H1 (cell line): ENCODE measurements at regions not wholly inside any gene's neighbourhood (a gene's known extent, or its start where the extent isn't known, plus 50 kb on each side); places are given as distances from the start of the nearest gene placed in this dataset.

ENCODE experiments used
- CTCF ChIA-PET: fragments of 300-600 bp; sonication (Branson Sonifier 250); formaldehyde crosslinking; loops from one replicate; lab custom pipeline; 2021; ENCODE audit not compliant: partially characterized antibody; lab: Charles Lee
- POLR2A ChIA-PET: fragments of 300-600 bp; sonication (Branson Sonifier 250); formaldehyde crosslinking; loops from one replicate; lab custom pipeline; 2021; ENCODE audit warnings: inconsistent platforms; ENCODE audit not compliant: partially characterized antibody; lab: Charles Lee
- DNase-seq, 2 experiments: peaks; one replicate each; pipeline versions ENCODE4 v3.0.0 to v3.0.0-alpha.2; 2010 to 2022; ENCODE audit warnings: low spot score in 2 of 2, low read depth in 1 of 2, mixed read lengths in 1 of 2
- FAIRE-seq: peaks from 2 replicates; lab custom pipeline; 2011; peaks lifted over from hg19 to GRCh38; lab: Jason Lieb, UNC
- H2AFZ ChIP-seq: 2 replicates; pipeline ENCODE4 v1.8.1; 2012; ENCODE audit warnings: low read length, inconsistent platforms
- H2AK5ac ChIP-seq: 2 replicates; pipeline ENCODE4 v1.6.1; 2013; ENCODE audit warnings: low read depth, low read length
- H2BK120ac ChIP-seq: replicated peaks from 2 replicates; pipeline ENCODE3; 2013; ENCODE audit warnings: low read depth, low read length, inconsistent platforms
- H2BK12ac ChIP-seq: 2 replicates; pipeline ENCODE4 v1.6.1; 2013; ENCODE audit warnings: low read depth, low read length
- H2BK15ac ChIP-seq: 2 replicates; pipeline ENCODE4 v1.6.1; 2013; ENCODE audit warnings: low read length
- H2BK20ac ChIP-seq: 2 replicates; pipeline ENCODE4 v1.6.1; 2013; ENCODE audit warnings: low read length
- H2BK5ac ChIP-seq: 2 replicates; pipeline ENCODE4 v1.6.1; 2013; ENCODE audit warnings: low read depth, low read length
- H3K14ac ChIP-seq: 2 replicates; pipeline ENCODE4 v1.6.1; 2013; ENCODE audit warnings: inconsistent platforms; ENCODE audit not compliant: insufficient read length
- H3K18ac ChIP-seq: 2 replicates; pipeline ENCODE4 v1.6.1; 2013; ENCODE audit warnings: low read length; ENCODE audit errors: extremely low read depth
- H3K23ac ChIP-seq: 2 replicates; pipeline ENCODE4 v1.6.1; 2013; ENCODE audit warnings: inconsistent platforms; ENCODE audit not compliant: insufficient read length
- H3K23me2 ChIP-seq: 2 replicates; pipeline ENCODE4 v1.6.1; 2013; ENCODE audit warnings: low read depth, low read length
- H3K27ac ChIP-seq: 2 replicates; pipeline ENCODE4 v1.6.1; 2011; ENCODE audit warnings: low read depth, low read length, inconsistent platforms
- H3K27me3 ChIP-seq, 4 experiments: replicated peaks in 1 of 4; 1 replicate in 1 of 4; 2 replicates in 3 of 4; pipeline versions ENCODE4 v1.6.1 to v1.8.1; 2011 to 2013; ENCODE audit warnings: low read length in 3 of 4, mild to moderate bottlenecking in 3 of 4, inconsistent platforms in 2 of 4, mixed read lengths in 2 of 4, moderate library complexity in 1 of 4; ENCODE audit not compliant: control insufficient read depth in 3 of 4, insufficient read depth in 3 of 4; ENCODE audit errors: extremely low read depth in 1 of 4
- H3K36me3 ChIP-seq, 4 experiments: 2 replicates each; pipeline versions ENCODE4 v1.6.1 to v1.8.1; 2011 to 2013; ENCODE audit warnings: mild to moderate bottlenecking in 4 of 4, low read length in 3 of 4, moderate library complexity in 2 of 4, control low read depth in 1 of 4, inconsistent platforms in 1 of 4; ENCODE audit not compliant: insufficient read depth in 4 of 4, control insufficient read depth in 2 of 4
- H3K4ac ChIP-seq: replicated peaks from 2 replicates; pipeline ENCODE3; 2013; ENCODE audit warnings: low read length, low read depth, mixed read lengths, inconsistent platforms; ENCODE audit not compliant: insufficient read length
- H3K4me1 ChIP-seq, 4 experiments: replicated peaks in 1 of 4; 1 replicate in 1 of 4; 2 replicates in 3 of 4; pipeline versions ENCODE4 v1.6.1 to v1.8.1; 2011 to 2013; ENCODE audit warnings: low read length in 3 of 4, inconsistent platforms in 2 of 4, mixed read lengths in 1 of 4; ENCODE audit not compliant: insufficient read depth in 4 of 4, control insufficient read depth in 3 of 4
- H3K4me2 ChIP-seq, 2 experiments: 2 replicates each; pipeline versions ENCODE4 v1.6.1 to v1.8.1; 2011 to 2013; ENCODE audit warnings: low read depth in 2 of 2, low read length in 2 of 2, control low read depth in 1 of 2, inconsistent platforms in 1 of 2, mild to moderate bottlenecking in 1 of 2; ENCODE audit not compliant: insufficient read depth in 1 of 2
- H3K4me3 ChIP-seq, 4 experiments: fragments of 200-600, 300-600 bp in 1 of 4; sonication (generic), shearing (Covaris generic), sonication (Bioruptor Twin) in 1 of 4; 2 replicates each; pipeline versions ENCODE4 v1.5.1 to v1.8.1; 2011 to 2016; ENCODE audit warnings: low read length in 4 of 4, low read depth in 3 of 4, control low read depth in 2 of 4, inconsistent platforms in 2 of 4, mild to moderate bottlenecking in 2 of 4, mixed read lengths in 1 of 4, moderate library complexity in 1 of 4; ENCODE audit not compliant: insufficient read depth in 2 of 4; ENCODE audit errors: extremely low read depth in 1 of 4
- H3K56ac ChIP-seq: replicated peaks from 2 replicates; pipeline ENCODE3; 2013; ENCODE audit warnings: low read depth, mild to moderate bottlenecking, mixed read lengths, low read length, inconsistent platforms; ENCODE audit not compliant: insufficient read length
- H3K79me1 ChIP-seq: 2 replicates; pipeline ENCODE4 v1.6.1; 2013; ENCODE audit warnings: low read depth, low read length, control low read depth
- H3K79me2 ChIP-seq, 2 experiments: 2 replicates each; pipeline versions ENCODE4 v1.6.1 to v1.8.1; 2012 to 2013; ENCODE audit warnings: low read length in 2 of 2, mild to moderate bottlenecking in 2 of 2, inconsistent platforms in 1 of 2; ENCODE audit not compliant: insufficient read depth in 2 of 2, control insufficient read depth in 1 of 2
- H3K9ac ChIP-seq, 4 experiments: replicated peaks in 1 of 4; 1 replicate in 1 of 4; 2 replicates in 3 of 4; pipeline versions ENCODE4 v1.6.1 to v1.8.1; 2011 to 2013; ENCODE audit warnings: low read depth in 3 of 4, low read length in 3 of 4, control low read depth in 2 of 4, mild to moderate bottlenecking in 2 of 4, moderate library complexity in 2 of 4, inconsistent platforms in 1 of 4; ENCODE audit errors: extremely low read depth in 1 of 4
- H3K9me3 ChIP-seq, 2 experiments: 2 replicates each; pipeline versions ENCODE4 v1.6.1 to v1.8.1; 2012 to 2013; ENCODE audit warnings: mild to moderate bottlenecking in 2 of 2, moderate library complexity in 2 of 2, control low read depth in 1 of 2, inconsistent platforms in 1 of 2, low read depth in 1 of 2, low read length in 1 of 2, mixed read lengths in 1 of 2; ENCODE audit not compliant: insufficient read depth in 2 of 2
- H4K20me1 ChIP-seq, 2 experiments: replicated peaks in 1 of 2; 2 replicates each; pipeline versions ENCODE3 to v1.8.1; 2011 to 2013; ENCODE audit warnings: inconsistent platforms in 2 of 2, low read length in 2 of 2, mild to moderate bottlenecking in 1 of 2; ENCODE audit not compliant: insufficient read depth in 2 of 2, control insufficient read depth in 1 of 2
- H4K5ac ChIP-seq: 2 replicates; pipeline ENCODE4 v1.6.1; 2013; ENCODE audit warnings: low read length, low read depth, mixed read lengths, inconsistent platforms; ENCODE audit not compliant: insufficient read length
- H4K8ac ChIP-seq: 2 replicates; pipeline ENCODE4 v1.8.0; 2013; ENCODE audit warnings: mild to moderate bottlenecking, moderate library complexity, low read length, inconsistent platforms; ENCODE audit not compliant: insufficient read depth; ENCODE audit errors: extremely low read depth
- H4K91ac ChIP-seq: replicated peaks from 2 replicates; pipeline ENCODE3; 2013; ENCODE audit warnings: low read length, mixed read lengths, inconsistent platforms; ENCODE audit not compliant: insufficient read length
- BCL11A ChIP-seq, 2 experiments: IDR thresholded peaks; one replicate each; pipeline ENCODE4 v1.6.1; 2011; ENCODE audit warnings: low read depth in 2 of 2, low read length in 2 of 2, mild to moderate bottlenecking in 2 of 2
- JUND ChIP-seq: IDR thresholded peaks from 2 replicates; pipeline ENCODE4 v1.6.1; 2011; ENCODE audit warnings: mild to moderate bottlenecking, improper control_type of control experiment, low read length
- NANOG ChIP-seq: IDR thresholded peaks from 2 replicates; pipeline ENCODE4 v1.6.1; 2011; ENCODE audit warnings: low read length, low read depth, mild to moderate bottlenecking, inconsistent platforms; ENCODE audit not compliant: insufficient read depth, poor library complexity, severe bottlenecking
- RFX5 ChIP-seq: IDR thresholded peaks from 2 replicates; pipeline ENCODE4 v1.6.1; 2011; ENCODE audit warnings: low read depth, low read length, improper control_type of control experiment, borderline replicate concordance
- SAP30 ChIP-seq: fragments of 300-600 bp; sonication (generic); IDR thresholded peaks from 2 replicates; pipeline ENCODE4 v1.7.1; 2012; ENCODE audit warnings: low read length, moderate library complexity, mild to moderate bottlenecking, inconsistent platforms; ENCODE audit not compliant: insufficient read depth, insufficient replicate concordance
- SP1 ChIP-seq: IDR thresholded peaks from 2 replicates; pipeline ENCODE4 v1.6.1; 2011; ENCODE audit warnings: low read depth, low read length
- SUZ12 ChIP-seq: fragments of 200-600 bp; sonication (generic); IDR thresholded peaks from 2 replicates; pipeline ENCODE4 v1.6.1; 2012; ENCODE audit warnings: mild to moderate bottlenecking, inconsistent platforms, low read length, moderate library complexity, mixed read lengths
- WGBS, 2 experiments: shearing (Covaris generic) in 1 of 2; methylation state at CpG; one replicate each; pipeline versions ENCODE4 v1.1.6 to v1.1.7; 2013 to 2015; ENCODE audit warnings: low lambda C conversion rate in 2 of 2, mixed read lengths in 2 of 2, inconsistent platforms in 1 of 2, low coverage in 1 of 2, missing lambda C conversion rate in 1 of 2; ENCODE audit not compliant: insufficient replicate concordance in 2 of 2, insufficient coverage in 1 of 2, insufficient read length in 1 of 2; ENCODE audit errors: extremely low coverage in 1 of 2, missing lambda C conversion rate in 1 of 2; 5-methylcytosine and 5-hydroxymethylcytosine counted together
- TF ChIP-seq, protein P1 (sequence below), 3 experiments: IDR thresholded peaks; 1 replicate in 2 of 3; 2 replicates in 1 of 3; pipeline versions ENCODE4 v1.5.1 to v1.6.1; 2011; ENCODE audit warnings: low read length in 3 of 3, mild to moderate bottlenecking in 3 of 3, inconsistent platforms in 2 of 3, low read depth in 1 of 3, moderate library complexity in 1 of 3; ENCODE audit not compliant: insufficient read depth in 1 of 3; ENCODE audit errors: control extremely low read depth in 1 of 3

DNA sequence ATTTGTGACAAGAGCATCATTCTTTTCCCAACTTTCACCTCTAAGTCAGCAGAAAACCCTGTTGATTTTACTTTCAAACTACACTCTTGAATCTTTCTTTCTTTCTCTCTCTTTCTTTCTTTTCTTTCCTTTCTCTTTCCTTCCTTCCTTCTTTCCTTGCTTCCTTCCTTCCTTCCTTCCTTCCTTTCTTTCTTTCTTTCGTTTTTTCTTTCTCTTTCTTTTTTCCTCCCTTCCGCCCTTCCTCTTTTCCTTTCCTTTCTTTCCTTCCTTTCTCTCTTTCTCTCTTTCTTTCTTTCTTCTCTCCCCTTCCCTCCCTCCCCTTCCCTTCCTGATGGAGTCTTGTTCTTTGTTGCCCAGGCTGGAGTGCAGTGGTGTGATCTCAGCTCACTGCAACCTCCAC lies 649.5 kb downstream of the PLCL1 start:
- Histone ChIP-seq H3K23me2 (no peaks in the 10 kb centered on the region), H2BK12ac (no peak overlapping the region), H2BK15ac (no peak overlapping the region), H3K4me1 (no peaks in the 10 kb centered on the region), H2BK5ac (no peak overlapping the region), H3K23ac (no peak overlapping the region), H3K27me3 (no peaks in the 10 kb centered on the region), H4K5ac (no peak overlapping the region), H2BK20ac (no peak overlapping the region), H3K4ac (no peak overlapping the region), H4K91ac (no peak overlapping the region), H4K8ac (no peak overlapping the region), H3K4me3 (no peak overlapping the region), H2BK120ac (no peak overlapping the region), H3K9me3 (no peaks in the 10 kb centered on the region), H2AFZ (no peak overlapping the region), H3K79me2 (no peaks in the 10 kb centered on the region), H3K18ac (no peak overlapping the region), H3K9ac (no peak overlapping the region), H3K56ac (no peak overlapping the region), H3K14ac (no peak overlapping the region), H3K36me3 (no peaks in the 10 kb centered on the region), H2AK5ac (no peak overlapping the region), H3K4me2 (no peak overlapping the region), H3K79me1 (no peaks in the 10 kb centered on the region), H4K20me1 (no peaks in the 10 kb centered on the region), H3K27ac (no peak overlapping the region)
- TF ChIP-seq, protein P1, sequence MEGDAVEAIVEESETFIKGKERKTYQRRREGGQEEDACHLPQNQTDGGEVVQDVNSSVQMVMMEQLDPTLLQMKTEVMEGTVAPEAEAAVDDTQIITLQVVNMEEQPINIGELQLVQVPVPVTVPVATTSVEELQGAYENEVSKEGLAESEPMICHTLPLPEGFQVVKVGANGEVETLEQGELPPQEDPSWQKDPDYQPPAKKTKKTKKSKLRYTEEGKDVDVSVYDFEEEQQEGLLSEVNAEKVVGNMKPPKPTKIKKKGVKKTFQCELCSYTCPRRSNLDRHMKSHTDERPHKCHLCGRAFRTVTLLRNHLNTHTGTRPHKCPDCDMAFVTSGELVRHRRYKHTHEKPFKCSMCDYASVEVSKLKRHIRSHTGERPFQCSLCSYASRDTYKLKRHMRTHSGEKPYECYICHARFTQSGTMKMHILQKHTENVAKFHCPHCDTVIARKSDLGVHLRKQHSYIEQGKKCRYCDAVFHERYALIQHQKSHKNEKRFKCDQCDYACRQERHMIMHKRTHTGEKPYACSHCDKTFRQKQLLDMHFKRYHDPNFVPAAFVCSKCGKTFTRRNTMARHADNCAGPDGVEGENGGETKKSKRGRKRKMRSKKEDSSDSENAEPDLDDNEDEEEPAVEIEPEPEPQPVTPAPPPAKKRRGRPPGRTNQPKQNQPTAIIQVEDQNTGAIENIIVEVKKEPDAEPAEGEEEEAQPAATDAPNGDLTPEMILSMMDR (IDR thresholded peaks at IDR 0.05; ENCODE audit: control extremely low read depth in 1 of 3, insufficient read depth in 1 of 3, low read depth in 1 of 3, low read length in 3 of 3): no peak
- TF ChIP-seq SP1 (no peak), SAP30 (no peak), SUZ12 (no peak), JUND (no peak), NANOG (no peak), BCL11A (IDR thresholded peaks at IDR 0.05; ENCODE audit: low read depth in 2 of 2, low read length in 2 of 2) (no peak), RFX5 (no peak)
- FAIRE-seq (no peak), DNase-seq (no peak)
- ChIA-PET POLR2A (no interaction called here), CTCF (no interaction called here)
- 75% methylated on average over 1 of the region's 2 CpGs; no CpG with 5 or more reads in 1 of the 2 experiments for WGBS, 2 experiments
